ACC112 (cell line): ENCODE measurements at regions not wholly inside any gene's neighbourhood (a gene's known extent, or its start where the extent isn't known, plus 50 kb on each side); places are given as distances from the start of the nearest gene placed in this dataset.
"Not testable (repeated sequence)": the region's sequence is repeated elsewhere in the genome, so short reads cannot be mapped to it uniquely, and the experiment has no call there.

Source experiments
- H2AFZ ChIP-seq: fragments of 200-600 bp; sonication (generic); one replicate; pipeline ENCODE4 v1.6.0; 2017; ENCODE audit warnings: antibody characterized with exemption, low read length; ENCODE audit not compliant: unreplicated experiment
- H3K27ac ChIP-seq: fragments of 200-600 bp; sonication (generic); 2 replicates; pipeline ENCODE4 v1.5.1; 2014; ENCODE audit warnings: low read depth, mild to moderate bottlenecking, antibody characterized with exemption, low read length, moderate library complexity
- H3K27me3 ChIP-seq: fragments of 200-600 bp; sonication (generic); 2 replicates; pipeline ENCODE4 v1.6.1; 2014; ENCODE audit warnings: mild to moderate bottlenecking, antibody characterized with exemption, low read length, moderate library complexity, mixed read lengths; ENCODE audit not compliant: insufficient read depth
- H3K36me3 ChIP-seq: fragments of 200-600 bp; sonication (generic); 2 replicates; pipeline ENCODE4 v1.6.1; 2016; ENCODE audit warnings: mild to moderate bottlenecking, antibody characterized with exemption, low read length, moderate library complexity, mixed read lengths; ENCODE audit not compliant: insufficient read depth
- H3K4me1 ChIP-seq: fragments of 200-600 bp; sonication (generic); one replicate; pipeline ENCODE4 v1.6.1; 2016; ENCODE audit warnings: low read length, mixed read lengths; ENCODE audit not compliant: insufficient read depth, unreplicated experiment, control insufficient read depth
- H3K4me3 ChIP-seq: fragments of 200-600 bp; sonication (generic); 2 replicates; pipeline ENCODE4 v1.5.1; 2014; ENCODE audit warnings: mild to moderate bottlenecking, low read depth, low read length
- H3K79me2 ChIP-seq: fragments of 200-600 bp; sonication (generic); one replicate; pipeline ENCODE4 v1.6.0; 2016; ENCODE audit warnings: low read length; ENCODE audit not compliant: control insufficient read depth, unreplicated experiment, insufficient read depth

- H3K79me2 ChIP-seq, H3K36me3 ChIP-seq, H3K4me3 ChIP-seq, H3K4me1 ChIP-seq, H2AFZ ChIP-seq, H3K27ac ChIP-seq, H3K27me3 ChIP-seq: not testable (repeated sequence)
Measured at GRCh38 chr9:85843949-85844348, 97.0 kb upstream of the NAA35 start.

GRCh38 chr9:85847782-85848181, 93.2 kb upstream of the NAA35 start:
- H3K4me1 ChIP-seq, H3K36me3 ChIP-seq, H3K27ac ChIP-seq, H3K27me3 ChIP-seq, H3K4me3 ChIP-seq, H3K79me2 ChIP-seq, H2AFZ ChIP-seq: not testable (repeated sequence)

- Histone ChIP-seq H3K4me3 (no peak overlapping the region), H2AFZ (no peak overlapping the region), H3K79me2 (no peaks in the 10 kb centered on the region), H3K36me3 (no peaks in the 10 kb centered on the region), H3K27me3 (no peaks in the 10 kb centered on the region), H3K4me1 (no peaks in the 10 kb centered on the region), H3K27ac (no peak overlapping the region)
Measured at GRCh38 chr9:85858056-85858750, 82.7 kb upstream of the NAA35 start.

- H3K4me1 ChIP-seq, result no peaks in the 10 kb centered on the region
- no peaks in the 10 kb centered on the region for H3K79me2 ChIP-seq
- no peak overlapping the region for H3K4me3 ChIP-seq
- peaks cover 8% of the 10 kb centered on the region; the same call in 1 of the 2 replicates for H3K27me3 ChIP-seq
- H3K36me3 ChIP-seq, result no peaks in the 10 kb centered on the region
- no peak overlapping the region for H2AFZ ChIP-seq
- no peak overlapping the region for H3K27ac ChIP-seq
Measured at GRCh38 chr9:85859765-85860164, 81.2 kb upstream of the NAA35 start.

GRCh38 chr9:85861882-85862281, 79.1 kb upstream of the NAA35 start:
- H3K79me2 ChIP-seq, H2AFZ ChIP-seq, H3K4me1 ChIP-seq, H3K36me3 ChIP-seq, H3K27ac ChIP-seq, H3K4me3 ChIP-seq: not testable (repeated sequence)
- H3K27me3 ChIP-seq, result peaks cover 13% of the 10 kb centered on the region; the same call in 1 of the 2 replicates

GRCh38 chr9:85863875-85864274, 77.1 kb upstream of the NAA35 start:
- Histone ChIP-seq H2AFZ (no peak overlapping the region), H3K4me3 (no peak overlapping the region)

GRCh38 chr9:85871008-85871407, 69.9 kb upstream of the NAA35 start:
- Histone ChIP-seq H3K27ac (no peak overlapping the region), H3K27me3 (peaks cover 17% of the 10 kb centered on the region), H3K79me2 (no peaks in the 10 kb centered on the region), H2AFZ (no peak overlapping the region), H3K4me3 (no peak overlapping the region), H3K36me3 (no peaks in the 10 kb centered on the region), H3K4me1 (no peaks in the 10 kb centered on the region)

More at GRCh38 chr9:85863875-85864274, 77.1 kb upstream of the NAA35 start:
- Histone ChIP-seq H3K4me1 (no peaks in the 10 kb centered on the region), H3K79me2 (no peaks in the 10 kb centered on the region), H3K27me3 (peaks cover 18% of the 10 kb centered on the region), H3K27ac (no peak overlapping the region), H3K36me3 (no peaks in the 10 kb centered on the region)

- peaks cover 17% of the 10 kb centered on the region for H3K27me3 ChIP-seq
- not testable (repeated sequence) for H3K4me3 ChIP-seq, H2AFZ ChIP-seq, H3K27ac ChIP-seq, H3K36me3 ChIP-seq, H3K4me1 ChIP-seq, H3K79me2 ChIP-seq
Measured at GRCh38 chr9:85871683-85872082, 69.3 kb upstream of the NAA35 start.

- Histone ChIP-seq H3K27me3 (peaks cover 17% of the 10 kb centered on the region), H3K27ac (no peak overlapping the region), H3K4me1 (no peaks in the 10 kb centered on the region), H2AFZ (no peak overlapping the region), H3K4me3 (no peak overlapping the region), H3K36me3 (no peaks in the 10 kb centered on the region), H3K79me2 (no peaks in the 10 kb centered on the region)
Measured at GRCh38 chr9:85872463-85872862, 68.5 kb upstream of the NAA35 start.

- H3K79me2 ChIP-seq, result no peaks in the 10 kb centered on the region
- H3K27me3 ChIP-seq, result no peaks in the 10 kb centered on the region
- H3K27ac ChIP-seq, result no peak overlapping the region
- no peak overlapping the region for H2AFZ ChIP-seq
- H3K4me1 ChIP-seq, result no peaks in the 10 kb centered on the region
- H3K4me3 ChIP-seq, result no peak overlapping the region
- no peaks in the 10 kb centered on the region for H3K36me3 ChIP-seq
Measured at GRCh38 chr9:85876628-85877027, 64.3 kb upstream of the NAA35 start.

- H3K27ac ChIP-seq, H3K4me3 ChIP-seq, H2AFZ ChIP-seq, H3K36me3 ChIP-seq, H3K79me2 ChIP-seq, H3K4me1 ChIP-seq, H3K27me3 ChIP-seq: not testable (repeated sequence)
Measured at GRCh38 chr9:85878872-85879597, 61.9 kb upstream of the NAA35 start.
